Sigmoid colon (tissue), 6 donors: ENCODE measurements at regions not wholly inside any gene's neighbourhood (a gene's known extent, or its start where the extent isn't known, plus 50 kb on each side); places are given as distances from the start of the nearest gene placed in this dataset.

Experiments
- DNase-seq: peaks from one replicate; pipeline ENCODE4 v3.0.0-alpha.2; 2019
- H3K27ac ChIP-seq, 4 donors: fragments of 200-600 bp; sonication (generic); one replicate each; pipeline ENCODE4 v1.5.1; 2016 to 2019; ENCODE audit warnings: mild to moderate bottlenecking in 1 of 4
- H3K27me3 ChIP-seq, 3 donors: fragments of 200-600 bp; sonication (generic); one replicate each; pipeline ENCODE4 v1.5.1; 2019; ENCODE audit warnings: mild to moderate bottlenecking in 1 of 3
- H3K36me3 ChIP-seq, 4 donors: fragments of 200-600 bp; sonication (generic); one replicate each; pipeline ENCODE4 v1.5.1; 2016 to 2019
- H3K4me1 ChIP-seq, 4 donors: fragments of 200-600 bp; sonication (generic); one replicate each; pipeline ENCODE4 v1.5.1; 2017 to 2019
- H3K4me3 ChIP-seq, 4 donors: fragments of 200-600 bp; sonication (generic); one replicate each; pipeline ENCODE4 v1.5.1; 2017 to 2019; ENCODE audit warnings: mild to moderate bottlenecking in 2 of 4, moderate library complexity in 1 of 4
- H3K9me3 ChIP-seq, 4 donors: fragments of 200-600 bp in 3 of 4; sonication (generic) in 3 of 4; one replicate each; pipeline versions ENCODE4 v1.5.1 to v1.6.1; 2013 to 2019
- EP300 ChIP-seq, 4 donors: sonication (generic); formaldehyde crosslinking; IDR thresholded peaks; one replicate each; pipeline ENCODE4 v1.6.1; 2017; ENCODE audit warnings: antibody characterized with exemption in 4 of 4
- POLR2A ChIP-seq, 2 donors: fragments of 450-650 bp; IDR thresholded peaks; one replicate each; pipeline ENCODE4 v1.6.1; 2016; ENCODE audit warnings: antibody characterized with exemption in 2 of 2, mild to moderate bottlenecking in 2 of 2, moderate library complexity in 2 of 2
- POLR2AphosphoS5 ChIP-seq, 4 donors: sonication (generic); formaldehyde crosslinking; IDR thresholded peaks; one replicate each; pipeline ENCODE4 v1.6.1; 2017; ENCODE audit warnings: antibody characterized with exemption in 4 of 4
- WGBS, 2 donors: extraction: QIAGEN DNeasy Blood & Tissue Kit; methylation state at CpG; one replicate each; pipeline ENCODE4 v1.1.7; 2013; 5-methylcytosine and 5-hydroxymethylcytosine counted together
- intact Hi-C: fragments of 100-400 bp; cut with DNase I; formaldehyde crosslinking; loops from one replicate; pipeline ENCODE4 v1.15.1; 2023
- TF ChIP-seq, protein P1 (sequence below), 4 experiments: fragments of 450-650 bp in 3 of 4; fragments of 200-600 bp in 1 of 4; IDR thresholded peaks; one replicate each; pipeline ENCODE4 v1.5.1; 2016 to 2019; ENCODE audit warnings: antibody characterized with exemption in 4 of 4, mild to moderate bottlenecking in 3 of 4, moderate library complexity in 2 of 4
- donor health status: healthy with polysubstance abuse.
- donor health status: healthy.

DNA sequence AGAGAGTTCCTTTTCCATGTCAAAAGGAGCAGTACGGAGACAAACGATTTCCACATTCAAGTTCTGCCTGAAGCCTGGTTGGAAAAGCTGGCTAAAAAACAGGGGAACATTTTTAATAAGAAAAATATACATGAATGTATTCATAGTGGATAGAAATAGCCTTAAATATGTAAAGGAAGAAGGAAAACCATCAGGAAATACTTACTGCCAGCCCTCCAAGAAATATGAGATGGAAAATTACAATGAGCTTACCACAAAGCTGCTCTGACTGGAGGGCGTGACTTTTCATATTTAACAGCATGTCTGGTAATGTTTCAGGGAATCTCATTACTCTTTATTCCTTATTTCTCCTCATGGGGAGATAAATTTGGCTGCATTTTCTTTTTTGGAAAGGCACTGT is 75.9 kb upstream of the ZDHHC17 start:
- Histone ChIP-seq H3K36me3 (no peaks in the 10 kb centered on the region), H3K27me3 (no peaks in the 10 kb centered on the region), H3K4me3 (no peak overlapping the region), H3K27ac (no peak overlapping the region), H3K4me1 (peaks cover 0 to 13% (median 8%) of the 10 kb centered on the region in 4 donors), H3K9me3 (no peaks in the 10 kb centered on the region)
- WGBS, 2 donors: 56 to 62% methylated on average over 3 of the region's 3 CpGs
- intact Hi-C loops: no loop called here
- no peak for DNase-seq
- TF ChIP-seq, protein P1, sequence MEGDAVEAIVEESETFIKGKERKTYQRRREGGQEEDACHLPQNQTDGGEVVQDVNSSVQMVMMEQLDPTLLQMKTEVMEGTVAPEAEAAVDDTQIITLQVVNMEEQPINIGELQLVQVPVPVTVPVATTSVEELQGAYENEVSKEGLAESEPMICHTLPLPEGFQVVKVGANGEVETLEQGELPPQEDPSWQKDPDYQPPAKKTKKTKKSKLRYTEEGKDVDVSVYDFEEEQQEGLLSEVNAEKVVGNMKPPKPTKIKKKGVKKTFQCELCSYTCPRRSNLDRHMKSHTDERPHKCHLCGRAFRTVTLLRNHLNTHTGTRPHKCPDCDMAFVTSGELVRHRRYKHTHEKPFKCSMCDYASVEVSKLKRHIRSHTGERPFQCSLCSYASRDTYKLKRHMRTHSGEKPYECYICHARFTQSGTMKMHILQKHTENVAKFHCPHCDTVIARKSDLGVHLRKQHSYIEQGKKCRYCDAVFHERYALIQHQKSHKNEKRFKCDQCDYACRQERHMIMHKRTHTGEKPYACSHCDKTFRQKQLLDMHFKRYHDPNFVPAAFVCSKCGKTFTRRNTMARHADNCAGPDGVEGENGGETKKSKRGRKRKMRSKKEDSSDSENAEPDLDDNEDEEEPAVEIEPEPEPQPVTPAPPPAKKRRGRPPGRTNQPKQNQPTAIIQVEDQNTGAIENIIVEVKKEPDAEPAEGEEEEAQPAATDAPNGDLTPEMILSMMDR (IDR thresholded peaks at IDR 0.05): no peak
- no peak for TF ChIP-seq EP300 (IDR thresholded peaks at IDR 0.05)
- no peak for TF ChIP-seq POLR2A (IDR thresholded peaks at IDR 0.05)
- no peak for TF ChIP-seq POLR2AphosphoS5 (IDR thresholded peaks at IDR 0.05)

DNA sequence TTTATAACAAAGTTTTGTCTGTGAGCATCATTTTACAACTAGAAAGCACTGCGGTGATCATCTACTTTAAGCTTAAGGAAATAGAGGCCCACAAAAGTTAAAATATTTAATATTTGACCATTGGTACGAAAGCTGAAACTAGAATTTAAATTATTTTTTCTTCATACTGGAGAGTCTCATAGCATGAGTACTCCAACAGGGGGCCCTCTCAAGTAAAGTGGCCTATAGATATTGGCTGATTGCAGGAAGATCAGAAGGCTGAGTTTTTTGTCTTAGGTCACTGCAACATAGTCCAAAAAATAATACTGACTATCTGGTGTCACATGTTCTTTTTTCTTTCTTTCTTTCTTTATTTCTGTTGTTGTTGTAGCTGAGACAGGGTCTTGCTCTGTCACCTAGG is 75.3 kb upstream of the ZDHHC17 start:
- Histone ChIP-seq H3K27me3 (no peaks in the 10 kb centered on the region), H3K9me3 (no peaks in the 10 kb centered on the region), H3K27ac (no peak overlapping the region), H3K4me3 (no peak overlapping the region), H3K4me1 (peaks cover 0 to 13% (median 8%) of the 10 kb centered on the region in 4 donors), H3K36me3 (no peaks in the 10 kb centered on the region)
- TF ChIP-seq POLR2AphosphoS5 (IDR thresholded peaks at IDR 0.05): no peak
- TF ChIP-seq, protein P1 (IDR thresholded peaks at IDR 0.05): no peak
- no peak for TF ChIP-seq POLR2A (IDR thresholded peaks at IDR 0.05)
- TF ChIP-seq EP300 (IDR thresholded peaks at IDR 0.05): no peak
- intact Hi-C loops: no loop called here
- WGBS, 2 donors: 90 to 92% methylated on average over 2 of the region's 2 CpGs
- no peak for DNase-seq

DNA sequence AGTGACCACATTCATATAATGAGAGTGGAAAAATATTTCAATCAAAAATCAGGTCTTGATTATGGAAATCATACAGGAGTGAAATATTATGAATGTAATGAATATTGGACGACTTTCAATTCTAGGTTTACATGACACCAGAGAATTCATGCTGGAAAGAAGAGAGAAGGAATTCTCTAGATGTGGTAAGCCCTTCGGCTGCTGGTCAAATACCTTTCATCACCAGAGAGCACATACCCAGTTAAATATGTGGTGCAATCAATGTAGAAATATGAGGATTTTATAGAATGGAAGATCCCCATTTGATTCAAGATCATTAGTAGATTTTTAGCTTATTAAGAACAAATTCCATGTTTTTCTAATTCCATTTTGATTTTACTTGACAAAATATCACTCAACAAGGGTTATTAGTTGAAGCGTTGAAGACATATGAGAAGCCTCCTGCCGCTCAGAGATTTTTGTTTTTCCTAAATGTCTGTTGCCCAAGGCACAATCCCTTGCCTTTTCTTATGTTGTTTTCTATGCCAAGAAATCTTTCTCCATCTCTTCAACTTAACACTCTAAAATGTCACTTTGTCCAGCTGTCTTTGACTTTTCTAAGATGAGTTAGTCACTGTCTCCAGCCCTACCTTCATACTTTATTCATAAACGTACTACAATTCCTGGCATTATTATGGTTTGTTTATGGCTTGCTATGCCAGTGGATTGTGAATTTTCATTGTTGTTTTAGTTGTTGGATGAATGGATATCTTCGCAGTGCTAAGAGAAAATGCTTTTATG is 72.8 kb upstream of the ZDHHC17 start:
- H3K27me3 ChIP-seq: no peaks in the 10 kb centered on the region

DNA sequence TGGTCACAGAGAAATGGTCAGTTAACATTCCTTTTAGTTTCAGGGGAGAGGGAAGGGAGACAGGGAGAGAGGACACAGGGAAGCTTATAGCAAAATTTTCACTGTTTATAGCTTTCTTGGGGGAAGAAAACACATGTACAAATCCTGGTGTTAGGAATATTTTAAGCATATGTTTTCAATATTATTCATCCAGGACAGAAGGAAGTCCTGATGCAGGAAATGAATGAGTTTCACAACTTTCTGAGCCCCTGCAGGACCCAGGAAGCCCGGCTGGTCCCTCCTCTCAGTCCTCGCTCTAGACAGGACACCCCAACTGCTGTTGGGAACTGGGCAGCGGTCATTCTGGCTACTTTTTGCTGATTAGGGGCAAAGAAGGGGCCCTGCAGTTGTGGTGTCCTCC is 71.1 kb upstream of the ZDHHC17 start:
- Histone ChIP-seq H3K4me1 (no peaks in the 10 kb centered on the region), H3K27me3 (no peaks in the 10 kb centered on the region), H3K9me3 (no peaks in the 10 kb centered on the region), H3K4me3 (no peak overlapping the region), H3K27ac (no peak overlapping the region), H3K36me3 (no peaks in the 10 kb centered on the region)
- no peak for DNase-seq
- WGBS, 2 donors: 73 to 89% methylated on average over 3 of the region's 3 CpGs
- intact Hi-C loops: no loop called here
- TF ChIP-seq EP300 (IDR thresholded peaks at IDR 0.05): no peak
- TF ChIP-seq POLR2AphosphoS5 (IDR thresholded peaks at IDR 0.05): no peak
- no peak for TF ChIP-seq POLR2A (IDR thresholded peaks at IDR 0.05)
- TF ChIP-seq, protein P1 (IDR thresholded peaks at IDR 0.05): no peak

More for the DNA sequence above, 72.8 kb upstream of the ZDHHC17 start:
- Histone ChIP-seq H3K4me3 (no peak overlapping the region), H3K36me3 (no peaks in the 10 kb centered on the region), H3K4me1 (no peaks in the 10 kb centered on the region), H3K9me3 (no peaks in the 10 kb centered on the region), H3K27ac (no peak overlapping the region)
- TF ChIP-seq POLR2A (IDR thresholded peaks at IDR 0.05) (no peak), EP300 (IDR thresholded peaks at IDR 0.05) (no peak), POLR2AphosphoS5 (IDR thresholded peaks at IDR 0.05) (no peak)
- TF ChIP-seq, protein P1 (IDR thresholded peaks at IDR 0.05): no peak
- no peak for DNase-seq
- 89 to 90% methylated on average over 6 of the region's 6 CpGs for WGBS, 2 donors
- intact Hi-C loops: no loop called here

DNA sequence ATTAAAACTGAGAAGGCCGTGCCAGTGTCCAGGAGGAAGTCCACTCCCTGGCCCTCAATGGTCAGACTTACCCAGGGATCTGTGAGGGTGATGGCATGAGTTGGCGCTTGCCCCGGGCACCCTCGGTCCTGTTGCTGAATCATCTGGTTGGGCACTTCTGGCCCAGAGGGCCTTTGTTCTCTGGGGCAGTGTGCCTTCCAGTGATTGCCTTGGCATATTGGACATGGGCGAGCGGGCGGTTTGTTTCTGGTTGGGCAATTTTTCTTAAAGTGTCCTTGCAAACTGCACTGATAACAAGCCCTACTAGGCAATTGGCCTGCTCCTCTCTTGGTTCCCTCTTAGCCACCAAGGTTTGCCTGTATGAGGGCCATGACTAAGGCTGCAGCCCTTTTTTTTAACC is 69.5 kb upstream of the ZDHHC17 start:
- no peak for DNase-seq
- H3K4me1 ChIP-seq: no peaks in the 10 kb centered on the region
- H3K4me3 ChIP-seq: no peak overlapping the region
- TF ChIP-seq, protein P1 (IDR thresholded peaks at IDR 0.05): no peak
- no peak for TF ChIP-seq POLR2A (IDR thresholded peaks at IDR 0.05)
- no peak for TF ChIP-seq POLR2AphosphoS5 (IDR thresholded peaks at IDR 0.05)
- no peak for TF ChIP-seq EP300 (IDR thresholded peaks at IDR 0.05)
- WGBS, 2 donors: 94 to 97% methylated on average over 7 of the region's 7 CpGs
- no peaks in the 10 kb centered on the region for H3K36me3 ChIP-seq
- H3K27ac ChIP-seq: no peak overlapping the region
- no peaks in the 10 kb centered on the region for H3K9me3 ChIP-seq
- H3K27me3 ChIP-seq: no peaks in the 10 kb centered on the region
- intact Hi-C loops: no loop called here
